NB4 (cell line): ENCODE measurements at regions not wholly inside any gene's neighbourhood (a gene's known extent, or its start where the extent isn't known, plus 50 kb on each side); places are given as distances from the start of the nearest gene placed in this dataset.

Experiments
- DNase-seq: peaks from one replicate; pipeline ENCODE4 v3.0.0; 2010; ENCODE audit warnings: low read depth
- H3K4me3 ChIP-seq: one replicate; pipeline ENCODE4 v1.5.1; 2011; ENCODE audit warnings: mild to moderate bottlenecking, low read depth, low read length, moderate library complexity
- CTCF ChIP-seq: IDR thresholded peaks from one replicate; pipeline ENCODE4 v1.5.1; 2012; ENCODE audit warnings: low read depth, low read length
- MAX ChIP-seq: IDR thresholded peaks from 2 replicates; pipeline ENCODE4 v1.6.1; 2011; ENCODE audit warnings: low read depth, low read length
- MYC ChIP-seq: IDR thresholded peaks from 2 replicates; pipeline ENCODE4 v1.6.1; 2011; ENCODE audit warnings: low read depth, low read length
- POLR2A ChIP-seq: IDR thresholded peaks from 2 replicates; pipeline ENCODE4 v1.6.1; 2011; ENCODE audit warnings: mild to moderate bottlenecking; ENCODE audit not compliant: insufficient read length; ENCODE audit errors: extremely low read depth

DNA sequence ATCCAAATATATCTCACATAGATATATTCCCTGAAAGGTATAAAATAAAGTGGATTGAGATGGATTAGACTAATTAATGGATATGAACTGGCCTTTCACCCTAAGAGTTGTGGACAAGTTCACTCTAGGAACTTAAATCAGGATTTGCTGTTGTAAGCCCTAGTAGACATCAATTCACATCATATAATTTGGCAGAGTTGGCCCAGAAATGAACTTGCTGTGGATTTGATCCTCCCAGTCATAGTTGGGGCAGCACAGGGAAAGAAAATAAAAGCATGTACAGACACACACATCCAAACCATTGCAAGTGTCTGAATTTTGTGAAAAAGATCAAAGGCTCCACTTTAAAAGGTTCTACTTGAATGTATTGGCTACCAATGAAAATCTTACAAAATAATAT lies 734.7 kb upstream of the NR2F2 start:
- TF ChIP-seq CTCF (no peak), MAX (no peak), POLR2A (no peak)
- no peak for DNase-seq
- H3K4me3 ChIP-seq: no peak overlapping the region

GRCh38 chr15:95596496-95596895 lies 734.0 kb upstream of the NR2F2 start:
- TF ChIP-seq MAX: no peak
- DNase-seq: no peak
- H3K4me3 ChIP-seq: no peak overlapping the region

DNA sequence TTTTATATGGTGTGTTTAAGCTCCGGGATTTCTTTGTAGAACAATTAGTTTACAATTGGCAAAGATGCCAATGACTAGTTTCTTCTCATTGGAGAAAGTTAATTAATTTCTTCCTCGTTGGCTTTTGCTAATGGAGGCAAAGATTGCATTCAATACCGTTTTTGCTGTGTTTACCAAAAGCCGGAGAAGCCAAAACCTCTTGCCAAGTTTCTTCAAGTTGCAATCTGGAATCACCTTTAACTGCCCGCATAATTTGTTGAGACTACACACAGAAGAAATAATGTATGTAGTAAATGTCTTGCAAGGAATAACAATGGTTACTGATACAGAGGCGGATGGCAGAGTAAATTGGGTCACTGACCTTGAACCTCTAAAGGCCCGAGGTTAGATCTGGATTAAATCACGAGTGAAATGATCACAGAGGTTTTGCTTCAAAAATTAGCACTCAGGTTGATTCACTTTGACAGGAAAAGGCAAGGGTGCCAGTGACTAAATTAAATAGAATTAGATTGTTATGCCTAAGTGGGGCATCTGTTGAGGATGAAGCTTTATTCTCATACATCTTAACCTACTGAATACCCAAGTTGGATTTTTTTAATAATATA lies 732.1 kb upstream of the NR2F2 start:
- TF ChIP-seq CTCF (no peak), MYC (no peak), POLR2A (no peak), MAX (no peak)
- H3K4me3 ChIP-seq: no peak overlapping the region
- no peak for DNase-seq

GRCh38 chr15:95600367-95600766 lies 730.1 kb upstream of the NR2F2 start:
- TF ChIP-seq POLR2A (no peak), CTCF (no peak), MYC (no peak), MAX (no peak)
- no peak for DNase-seq
- H3K4me3 ChIP-seq: no peak overlapping the region

- no peak for DNase-seq
- no peak overlapping the region for H3K4me3 ChIP-seq
- TF ChIP-seq MAX (no peak), POLR2A (no peak), CTCF (no peak), MYC (no peak)
These were observed 729.6 kb upstream of the NR2F2 start for GRCh38 chr15:95600884-95601283.

DNA sequence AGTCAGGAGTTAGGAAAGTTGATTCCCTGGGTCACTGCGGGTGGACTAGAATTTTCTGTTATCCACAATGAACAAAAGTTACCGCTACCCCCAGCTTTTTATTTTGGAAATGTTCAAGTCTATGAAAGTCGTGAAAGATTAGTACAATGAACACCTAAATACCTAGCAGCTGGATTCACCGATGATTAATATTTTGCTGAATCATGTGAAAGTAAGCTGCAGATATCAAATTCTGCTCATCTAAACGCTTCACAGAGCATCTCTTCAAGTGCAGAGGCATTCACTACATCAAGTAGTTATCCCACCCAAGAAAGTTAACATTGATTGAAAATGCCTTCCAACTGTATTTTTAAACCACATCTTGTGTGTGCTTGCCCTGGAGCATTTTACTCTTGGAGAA lies 729.0 kb upstream of the NR2F2 start:
- no peak for DNase-seq
- no peak overlapping the region for H3K4me3 ChIP-seq
- TF ChIP-seq POLR2A (no peak), MYC (no peak), MAX (no peak), CTCF (no peak)
